NCI-H2107 (cell line): ENCODE measurements at regions not wholly inside any gene's neighbourhood (a gene's known extent, or its start where the extent isn't known, plus 50 kb on each side); places are given as distances from the start of the nearest gene placed in this dataset.
A peak's percentile ranks its signal among the peaks of the same experiment; 100 is the strongest.
"Not testable (repeated sequence)": the region's sequence is repeated elsewhere in the genome, so short reads cannot be mapped to it uniquely, and the experiment has no call there.

Source experiments
- DNase-seq: peaks from one replicate; lab custom pipeline; 2025; lab: John Stamatoyannopoulos, UW

GRCh38 chr4:12692815-12693214 is 791.3 kb downstream of the RAB28 start:
- no peak for DNase-seq

DNA sequence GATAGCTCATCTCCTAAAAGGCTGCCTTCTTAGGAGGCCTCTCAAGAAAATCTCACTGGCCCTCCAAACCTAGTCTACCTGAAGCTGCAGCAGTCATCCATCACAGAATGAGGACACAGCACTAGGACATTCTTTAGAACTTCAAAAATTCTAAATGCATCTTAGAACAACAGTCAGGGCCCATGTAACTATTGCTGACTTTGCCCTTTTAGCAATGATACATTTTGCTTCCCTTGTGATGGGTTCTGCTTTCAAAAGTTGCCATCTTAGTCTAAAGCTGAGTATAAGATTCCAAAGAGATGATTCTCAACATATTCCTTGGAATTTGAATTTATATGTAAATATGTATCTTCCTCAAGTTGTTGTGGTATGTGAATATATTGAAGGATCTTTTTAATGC is 793.0 kb downstream of the RAB28 start:
- no peak for DNase-seq

DNA sequence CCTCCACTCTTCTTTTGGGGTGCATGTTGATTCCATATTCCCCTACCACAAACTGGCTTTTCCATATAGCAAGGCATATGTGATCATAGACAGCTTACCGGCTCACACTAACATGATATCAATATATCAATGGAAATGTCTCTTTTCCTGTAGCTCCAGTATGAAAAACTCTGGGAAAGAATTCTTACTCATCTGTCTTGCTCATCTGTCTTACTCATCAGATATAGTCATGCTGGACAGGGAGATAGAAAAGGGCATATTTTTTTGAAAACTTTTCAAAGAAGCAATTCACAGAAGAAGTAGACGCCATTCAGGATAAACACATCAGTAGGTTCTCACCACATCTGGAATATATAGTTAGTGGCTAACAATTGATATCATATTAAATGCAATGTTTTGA is 794.7 kb downstream of the RAB28 start:
- no peak for DNase-seq

DNA sequence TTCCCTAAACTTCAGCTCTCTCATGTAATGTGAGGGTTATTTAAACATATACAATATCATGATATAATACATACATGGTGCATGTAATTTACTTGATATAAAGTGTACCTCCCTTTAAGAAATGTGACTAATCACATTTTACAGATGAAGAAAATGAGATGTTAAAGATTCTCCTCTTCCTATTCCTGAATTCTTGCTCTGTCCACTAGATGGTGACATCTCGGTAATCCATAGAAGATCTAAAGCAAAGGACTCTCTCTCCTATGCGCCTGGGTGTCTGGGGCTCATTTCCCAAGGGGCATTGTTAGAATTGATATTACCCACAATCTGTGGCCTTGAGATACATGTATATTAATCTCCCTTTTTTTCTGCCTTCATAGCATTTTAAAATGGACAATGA is 804.9 kb downstream of the RAB28 start:
- no peak for DNase-seq

DNA sequence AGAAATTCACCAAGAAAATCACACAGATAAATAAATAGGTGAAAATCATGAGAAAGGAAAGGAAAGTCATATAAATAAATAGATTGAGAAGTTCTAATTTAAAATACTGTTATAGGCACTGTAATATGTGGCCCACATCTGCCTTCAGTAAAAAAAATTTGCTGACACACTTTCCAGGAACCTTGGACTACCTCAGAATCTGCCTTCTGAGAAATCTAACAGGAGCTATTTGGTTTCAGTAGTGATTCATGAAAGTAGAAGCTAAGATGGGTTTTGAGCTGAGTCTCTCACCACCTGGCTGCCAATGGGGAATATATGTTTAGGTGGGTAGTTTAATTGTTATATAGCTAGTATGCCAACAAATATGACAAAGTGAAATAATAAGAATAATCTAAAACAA is 810.0 kb downstream of the RAB28 start:
- DNase-seq: no peak

DNA sequence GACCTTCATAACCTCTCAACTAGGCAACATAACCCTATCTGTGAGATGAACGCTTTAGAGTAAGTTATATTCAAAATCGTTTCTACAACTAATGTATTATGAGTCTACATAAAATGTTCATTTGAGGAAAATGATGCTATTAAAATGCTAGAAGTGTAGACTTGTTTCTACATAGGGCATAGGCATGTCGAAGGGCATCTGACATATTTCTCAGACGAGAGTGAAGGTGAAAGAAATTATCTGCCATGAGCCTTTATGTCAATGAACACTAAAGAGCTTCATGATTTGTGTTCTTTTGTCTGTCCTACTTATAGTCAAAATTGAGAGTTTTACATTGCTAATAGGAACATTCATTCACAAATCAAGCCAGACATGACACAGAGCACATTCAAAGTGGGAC is 811.8 kb downstream of the RAB28 start:
- no peak for DNase-seq

- DNase-seq: no peak
Measured at GRCh38 chr4:12658146-12658545, 826.0 kb downstream of the RAB28 start.

GRCh38 chr4:12651876-12652275 is 832.3 kb downstream of the RAB28 start:
- no peak for DNase-seq

DNA sequence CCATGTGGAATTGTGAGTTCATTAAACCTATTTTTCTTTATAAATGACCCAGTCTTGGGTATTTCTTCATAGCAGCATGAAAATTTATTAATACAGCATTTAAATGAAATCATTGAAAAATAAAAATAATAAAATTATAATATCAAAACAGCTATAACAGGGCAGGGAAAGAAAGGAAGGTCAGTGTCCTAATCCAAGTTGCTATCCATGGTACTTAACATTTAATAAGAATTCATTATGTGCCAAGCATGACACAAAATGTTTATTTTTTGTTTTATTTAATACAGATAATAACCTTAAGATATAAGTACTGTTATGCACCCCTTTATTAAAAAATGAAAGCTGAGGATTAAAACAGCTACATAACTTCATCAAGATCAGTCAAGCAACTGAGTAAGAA is 838.4 kb downstream of the RAB28 start:
- DNase-seq: no peak

GRCh38 chr4:12644261-12644660 is 839.9 kb downstream of the RAB28 start:
- no peak for DNase-seq

GRCh38 chr4:12636191-12636590 is 847.9 kb downstream of the RAB28 start:
- no peak for DNase-seq

- no peak for DNase-seq
Measured at GRCh38 chr4:12635629-12636028, 848.5 kb downstream of the RAB28 start.

- peak; percentile 1 for DNase-seq
Measured at GRCh38 chr4:12633053-12633651, 851.0 kb downstream of the RAB28 start.

DNA sequence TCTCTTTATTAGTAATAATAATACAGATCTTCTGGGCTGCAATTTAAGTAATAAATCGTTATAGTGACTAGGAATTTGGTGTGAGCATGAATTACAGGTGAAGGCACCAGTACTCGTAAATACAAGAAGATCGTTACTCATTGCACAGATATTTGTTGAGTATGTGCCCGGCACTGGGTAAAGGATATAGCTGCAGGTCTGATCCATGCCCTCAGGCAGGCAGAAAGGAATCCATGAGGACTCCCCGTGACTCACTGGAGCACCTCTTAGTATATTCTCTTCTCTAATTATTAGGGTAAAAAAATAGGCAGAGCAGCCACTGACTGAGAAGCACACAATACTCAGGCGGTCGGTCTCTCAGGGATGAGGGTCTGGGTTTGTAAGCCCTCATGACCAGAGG is 868.3 kb downstream of the RAB28 start:
- no peak for DNase-seq

- DNase-seq: no peak
Measured at GRCh38 chr4:12612876-12613275, 871.3 kb downstream of the RAB28 start.

DNA sequence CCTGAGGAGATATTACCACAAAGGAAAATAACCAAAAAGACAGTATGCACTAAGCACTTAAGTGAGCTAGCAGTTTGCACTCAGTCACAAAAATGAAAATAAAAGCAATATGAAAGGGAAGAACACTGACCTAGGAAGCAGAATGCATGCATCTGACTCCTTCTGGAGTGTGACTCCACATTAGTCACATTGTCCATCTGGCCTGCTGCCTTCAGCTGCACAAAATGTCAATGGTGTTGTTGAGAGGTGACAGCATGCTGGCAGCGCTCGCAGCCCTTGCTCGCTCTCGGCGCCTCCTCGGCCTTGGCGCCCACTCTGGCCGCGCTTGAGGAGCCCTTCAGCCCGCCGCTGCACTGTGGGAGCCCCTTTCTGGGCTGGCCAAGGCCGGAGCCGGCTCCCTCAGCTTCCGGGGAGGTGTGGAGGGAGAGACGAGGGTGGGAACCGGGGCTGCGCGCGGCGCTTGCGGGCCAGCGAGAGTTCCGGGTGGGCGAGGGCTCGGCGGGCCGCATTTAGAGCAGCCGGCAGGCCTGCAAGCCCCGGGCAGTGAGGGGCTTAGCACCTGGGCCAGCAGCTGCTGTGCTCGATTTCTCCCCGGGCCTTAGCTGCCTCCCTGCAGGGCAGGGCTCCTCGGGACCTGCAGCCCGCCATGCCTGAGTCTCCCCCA is 874.8 kb downstream of the RAB28 start:
- DNase-seq: not testable (repeated sequence)

DNA sequence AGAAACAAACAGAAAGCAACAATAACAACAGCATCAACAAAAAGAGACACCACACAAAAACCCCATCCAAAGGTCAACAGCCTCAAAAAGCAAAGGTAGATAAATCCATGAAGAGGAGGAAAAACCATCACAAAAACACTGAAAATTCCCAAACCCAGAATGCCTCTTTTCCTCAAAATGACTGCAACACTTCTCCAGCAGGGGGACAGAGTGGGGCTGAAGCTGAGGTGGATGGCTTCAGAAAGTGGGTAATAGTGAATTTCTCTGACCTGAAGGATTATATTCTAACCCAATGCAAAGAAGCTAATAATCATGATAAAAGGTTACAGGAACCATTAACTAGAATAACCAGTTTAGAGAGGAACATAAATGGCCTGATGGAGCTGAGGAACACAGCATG is 888.2 kb downstream of the RAB28 start:
- no peak for DNase-seq

DNA sequence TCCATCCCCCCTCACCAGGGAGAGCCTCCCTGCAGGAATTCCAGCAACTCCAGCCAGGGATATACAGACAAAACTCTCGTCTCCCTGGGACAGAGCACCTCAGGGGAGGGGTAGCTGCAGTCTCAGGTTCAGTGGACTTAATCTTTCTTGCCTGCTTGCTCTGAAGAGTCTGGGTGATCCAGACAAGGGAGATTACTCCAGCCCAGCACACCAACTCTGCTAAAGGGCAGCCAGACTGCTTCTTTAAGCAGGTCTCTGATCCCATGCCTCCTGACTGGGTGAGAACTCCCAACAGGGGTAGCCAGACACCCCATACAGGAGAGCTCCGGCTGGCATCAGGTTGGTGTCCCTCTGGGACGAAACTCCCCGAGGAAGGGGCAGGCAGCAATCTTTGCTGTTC is 888.7 kb downstream of the RAB28 start:
- DNase-seq: no peak

- DNase-seq: no peak
Measured at GRCh38 chr4:12588582-12588981, 895.6 kb downstream of the RAB28 start.

DNA sequence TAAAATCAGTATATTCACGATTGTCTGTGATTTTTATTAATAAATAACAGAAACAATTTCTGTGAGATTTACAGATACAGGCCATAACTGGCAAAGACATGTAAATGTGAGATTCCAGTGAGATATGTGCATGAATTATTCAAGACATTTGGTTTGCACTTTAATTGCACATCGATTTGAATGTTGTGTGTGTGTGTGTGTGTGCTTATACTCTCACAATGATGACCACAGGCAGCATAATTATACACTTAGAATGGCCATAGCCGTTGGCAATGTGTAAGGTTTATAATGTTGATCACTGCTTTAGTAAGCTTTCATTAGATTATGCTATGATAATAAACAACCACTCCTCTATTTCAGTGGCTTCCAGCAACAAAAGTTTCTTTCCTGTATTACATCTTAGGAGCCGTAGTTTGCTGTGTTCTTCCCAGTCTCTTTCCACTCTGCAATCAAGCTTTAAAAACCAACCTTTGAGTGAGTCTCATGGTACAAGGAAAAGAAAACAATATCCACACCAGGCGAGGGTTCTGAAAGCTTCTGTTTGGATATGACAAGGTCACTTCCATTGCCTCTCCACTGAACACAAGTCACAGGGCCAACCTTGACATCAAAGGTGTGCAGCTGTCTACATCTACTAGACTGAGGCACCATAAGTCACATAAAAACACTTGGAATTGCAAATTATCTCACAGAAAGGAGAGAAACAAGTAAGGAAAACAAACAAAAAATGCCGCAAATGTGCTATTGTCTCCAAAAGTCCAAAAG is 897.7 kb downstream of the RAB28 start:
- no peak for DNase-seq

DNA sequence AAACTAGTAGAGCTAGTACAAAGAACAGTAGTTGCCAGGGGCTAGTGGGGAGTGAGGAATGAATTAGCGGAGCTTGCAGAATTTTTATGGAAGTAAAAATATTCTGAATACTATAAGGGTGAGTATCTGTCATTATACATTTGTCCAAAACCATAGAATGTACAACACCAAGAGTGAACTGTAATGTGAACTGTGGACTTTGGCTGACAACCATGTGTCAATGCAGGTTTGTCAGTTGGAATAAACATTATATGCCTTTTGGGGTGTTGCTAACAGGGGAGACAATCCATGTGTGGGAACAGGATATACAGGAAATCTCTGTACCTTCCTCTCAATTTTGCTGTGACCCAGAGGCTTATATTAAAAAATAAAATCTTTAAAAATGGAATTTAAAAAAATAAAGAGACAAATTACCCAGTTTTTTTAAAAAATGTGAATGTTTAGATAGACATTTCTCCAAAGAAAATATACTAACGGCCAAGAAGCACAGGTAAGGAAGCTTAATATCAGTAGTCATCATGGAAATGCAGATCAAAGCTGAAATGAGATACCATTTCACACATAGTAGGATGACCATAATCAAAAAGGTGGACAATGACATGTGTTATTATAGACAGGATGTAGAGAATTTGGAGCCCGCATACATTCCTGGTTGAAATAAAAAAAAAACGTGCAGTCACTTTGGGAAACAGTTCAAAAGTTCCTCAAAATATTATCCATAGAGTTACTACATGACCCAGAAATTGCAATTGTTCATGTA is 899.8 kb downstream of the RAB28 start:
- DNase-seq: no peak

DNA sequence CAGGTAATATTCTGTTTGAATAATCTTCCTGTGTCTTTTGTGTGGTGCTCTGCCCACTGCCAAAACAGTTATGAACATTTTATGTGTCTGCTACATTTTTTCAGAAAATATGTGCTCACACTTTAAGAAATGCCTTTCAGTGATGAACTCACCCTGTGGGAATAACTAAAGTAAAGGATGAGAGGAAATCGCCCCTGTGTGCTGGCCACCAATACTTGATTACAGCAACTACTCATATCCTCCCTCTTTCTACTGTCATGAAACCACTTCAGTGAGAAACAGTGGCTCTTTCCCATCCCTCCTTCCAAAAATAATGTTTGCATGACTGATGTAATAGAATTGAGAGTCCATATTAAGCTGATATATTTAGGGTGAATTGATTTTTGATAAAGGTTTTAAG is 900.9 kb downstream of the RAB28 start:
- DNase-seq: no peak

DNA sequence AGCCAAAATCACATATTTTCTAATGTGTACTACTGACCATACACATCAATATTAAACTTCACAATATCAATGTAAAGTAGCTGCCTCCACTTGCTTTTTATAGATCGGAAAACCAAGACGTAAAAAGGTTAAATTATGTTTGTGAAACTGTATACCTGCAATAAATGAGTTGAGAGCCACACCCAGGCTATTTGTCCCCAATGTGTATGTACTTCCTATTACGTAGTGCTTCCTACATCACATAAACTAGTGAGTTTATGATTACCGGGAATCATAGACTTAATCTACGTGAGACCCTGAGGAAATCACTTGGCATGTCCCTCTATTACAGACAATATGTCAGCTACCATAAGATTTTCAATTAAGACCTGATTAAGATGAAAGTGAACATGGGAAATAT is 903.4 kb downstream of the RAB28 start:
- DNase-seq: no peak
